ENCODE measurements at regions not wholly inside any gene's neighbourhood (a gene's known extent, or its start where the extent isn't known, plus 50 kb on each side); places are given as distances from the start of the nearest gene placed in this dataset.
"Not testable (repeated sequence)": the region's sequence is repeated elsewhere in the genome, so short reads cannot be mapped to it uniquely, and the experiment has no call there.

DNA sequence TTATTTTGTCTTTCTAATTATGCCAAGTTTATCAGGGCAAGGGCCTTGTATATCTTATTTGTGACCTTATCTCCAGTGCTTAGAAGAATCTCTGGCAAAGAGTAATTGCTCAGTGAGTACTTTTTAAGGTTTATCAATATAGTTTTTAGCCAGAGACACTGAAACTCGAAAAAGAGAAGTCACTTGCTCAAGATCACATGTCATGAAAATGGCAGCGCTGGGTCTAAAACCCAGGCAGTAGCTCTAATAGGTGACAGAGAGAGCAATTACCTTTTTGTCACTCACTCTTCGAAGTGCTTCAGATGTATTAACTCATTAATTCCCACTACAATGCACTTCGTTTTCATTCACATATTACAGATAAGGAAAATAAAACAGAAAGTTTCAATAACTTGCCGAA, 667.5 kb downstream of the DOK5 start:
- no peak for DNase-seq

DNA sequence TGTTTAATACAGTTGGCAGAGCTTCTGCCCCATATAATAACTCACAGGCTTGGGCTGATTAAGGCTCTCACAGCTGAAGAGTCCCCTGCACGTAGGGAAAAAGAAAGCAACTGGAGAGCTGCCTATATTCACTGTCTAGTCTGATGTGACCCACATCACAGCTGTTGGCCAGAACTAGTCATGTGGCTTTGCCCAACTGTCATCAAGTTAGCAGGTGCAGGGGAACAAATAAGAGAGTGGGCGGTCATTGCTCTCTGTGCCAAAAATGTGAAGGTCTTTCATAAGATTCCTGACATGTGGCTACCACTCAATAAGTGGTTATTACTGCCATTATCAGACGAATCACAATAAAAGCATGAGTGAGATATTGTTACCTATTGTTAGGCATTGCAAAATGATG, 665.2 kb downstream of the DOK5 start:
- peak; percentile 88 for DNase-seq

DNA sequence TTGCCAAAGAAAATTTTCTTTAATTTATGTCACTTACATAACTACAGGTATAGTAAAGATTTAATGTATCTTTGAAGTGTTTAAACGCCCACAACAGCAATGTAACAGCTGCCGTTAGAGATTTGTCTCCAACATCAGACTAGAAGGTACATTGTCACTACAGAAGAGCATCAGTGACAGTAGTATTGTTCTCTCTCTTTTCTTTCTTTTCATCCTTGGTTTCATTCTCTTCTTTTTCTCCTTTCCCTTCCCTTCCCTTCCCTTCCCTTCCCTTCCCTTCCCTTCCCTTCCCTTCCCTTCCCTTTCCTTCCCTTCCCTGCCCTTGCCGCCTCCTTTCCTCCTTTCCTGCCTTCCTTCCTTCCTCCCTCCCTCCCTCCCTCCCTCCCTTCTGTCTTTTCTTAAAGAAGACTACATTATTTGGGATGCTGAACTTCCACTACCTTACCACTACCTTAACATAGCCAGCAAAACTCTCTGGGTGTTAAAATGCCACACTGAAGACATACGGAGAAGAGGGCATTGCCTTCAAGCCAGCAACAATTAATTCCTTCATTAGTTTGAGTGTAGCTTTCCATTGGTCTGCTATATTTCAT, 663.9 kb downstream of the DOK5 start:
- DNase-seq, result no peak

DNA sequence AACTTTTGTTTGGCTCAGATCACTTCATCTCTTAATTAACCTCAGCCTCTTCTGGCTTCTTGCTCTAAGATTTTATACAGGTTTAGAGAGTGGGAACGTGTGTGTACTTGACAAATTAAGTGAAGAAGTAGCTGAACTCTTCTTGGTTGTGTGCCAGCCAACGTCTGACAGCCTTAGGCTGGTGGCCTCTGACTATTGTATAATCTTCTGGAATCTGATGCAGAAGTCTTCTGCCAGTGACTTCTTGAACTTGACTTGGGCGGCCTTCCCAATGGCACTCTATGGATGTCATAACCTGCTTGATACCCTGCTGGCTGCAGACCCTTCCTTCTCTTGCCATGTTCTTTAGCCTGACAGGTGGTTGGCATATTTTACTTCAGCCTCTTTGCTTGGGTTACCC, 660.5 kb downstream of the DOK5 start:
- DNase-seq, result no peak

DNA sequence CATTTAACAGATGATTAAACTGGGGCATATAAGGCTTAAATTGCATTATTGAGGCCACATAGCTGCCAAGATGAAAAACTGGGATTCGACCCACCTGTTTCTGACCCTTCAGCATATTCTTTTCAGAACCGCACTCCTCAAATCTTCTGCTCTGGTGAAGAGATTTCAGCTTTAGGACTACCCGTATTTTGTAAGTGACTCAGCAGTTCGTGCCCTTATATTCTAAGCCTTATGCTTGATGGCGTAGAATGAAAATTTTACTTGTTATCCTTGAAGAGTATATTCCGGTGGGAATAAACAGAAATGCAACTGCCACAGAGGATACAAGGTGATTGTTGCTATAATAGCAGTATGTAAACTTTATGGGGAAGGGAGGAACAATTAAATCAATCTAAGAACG, 657.1 kb downstream of the DOK5 start:
- no peak for DNase-seq

DNA sequence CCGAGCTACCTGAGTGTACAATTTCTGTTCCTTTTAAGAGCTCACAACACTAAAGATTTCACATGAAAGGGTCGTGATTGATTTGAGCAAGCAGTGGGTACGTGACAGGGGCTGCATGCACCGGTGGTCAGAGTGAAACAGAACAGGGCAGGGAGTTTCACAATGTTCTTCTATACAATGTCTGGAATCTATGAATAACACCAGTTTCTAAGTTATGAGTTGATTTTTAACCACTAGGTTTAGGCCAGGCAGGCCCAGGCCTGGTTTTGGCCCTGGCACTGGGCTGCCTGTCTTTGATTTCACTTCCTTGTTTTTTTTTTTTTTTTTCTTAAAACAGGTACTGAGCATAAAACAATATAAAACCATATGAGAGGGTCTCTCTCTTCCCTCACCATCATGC, 642.2 kb downstream of the DOK5 start:
- not testable (repeated sequence) for DNase-seq

DNA sequence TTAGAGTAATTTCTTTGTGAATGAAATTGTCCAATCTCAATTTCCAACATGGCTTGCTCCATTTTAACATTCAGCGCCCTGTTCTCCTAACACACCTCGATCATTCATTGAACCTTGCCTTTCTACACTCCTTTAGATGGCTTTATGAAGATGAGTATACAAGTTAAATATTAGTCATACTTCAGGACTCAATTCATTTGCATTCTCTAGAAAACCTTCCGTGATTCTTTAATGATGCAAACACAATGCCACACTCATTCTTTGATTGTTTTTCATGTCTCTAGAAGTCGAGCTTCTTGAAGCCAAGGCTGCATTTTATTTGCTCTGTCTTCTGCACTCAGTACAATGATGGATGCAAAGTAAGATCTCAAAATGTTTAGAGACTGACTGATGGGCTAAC, 641.2 kb downstream of the DOK5 start:
- no peak for DNase-seq

DNA sequence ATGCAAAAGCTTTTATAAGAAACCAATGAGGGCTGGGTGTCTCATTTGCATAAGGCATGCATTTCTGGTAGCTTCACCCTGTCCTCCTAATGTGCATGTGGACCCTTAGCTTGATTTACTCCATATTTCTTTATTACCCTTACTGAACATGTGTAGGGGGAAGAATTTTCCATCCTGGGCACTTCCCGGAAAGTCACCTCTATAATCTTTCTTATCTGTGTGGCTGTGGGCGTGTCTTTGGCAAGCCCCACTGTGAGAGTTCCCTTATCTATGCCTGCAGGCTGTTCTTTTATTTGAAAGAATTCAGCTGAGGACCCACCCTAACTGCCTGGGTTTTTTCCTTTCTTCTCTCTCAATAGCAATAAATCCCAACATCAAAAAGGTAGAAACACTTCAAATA, 627.8 kb downstream of the DOK5 start:
- DNase-seq, result no peak

DNA sequence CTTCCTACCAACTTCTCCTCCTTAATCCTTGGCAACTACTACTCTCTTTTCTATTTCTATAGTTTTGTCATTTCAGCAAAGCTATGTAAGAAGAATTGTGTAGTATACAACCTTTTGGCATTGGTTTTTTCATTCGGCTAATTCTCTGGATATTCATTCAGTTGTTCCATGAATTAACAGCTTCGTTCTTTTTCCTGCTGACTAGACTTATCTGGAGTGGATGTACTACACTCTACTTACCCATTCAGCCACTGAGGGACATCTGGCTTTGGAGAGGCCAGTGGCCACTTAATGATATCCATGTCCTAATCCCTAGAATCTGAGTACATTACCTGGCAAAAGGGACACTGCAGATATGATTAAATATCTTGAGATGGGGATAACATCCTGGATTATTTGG, 623.9 kb downstream of the DOK5 start:
- DNase-seq, result no peak

DNA sequence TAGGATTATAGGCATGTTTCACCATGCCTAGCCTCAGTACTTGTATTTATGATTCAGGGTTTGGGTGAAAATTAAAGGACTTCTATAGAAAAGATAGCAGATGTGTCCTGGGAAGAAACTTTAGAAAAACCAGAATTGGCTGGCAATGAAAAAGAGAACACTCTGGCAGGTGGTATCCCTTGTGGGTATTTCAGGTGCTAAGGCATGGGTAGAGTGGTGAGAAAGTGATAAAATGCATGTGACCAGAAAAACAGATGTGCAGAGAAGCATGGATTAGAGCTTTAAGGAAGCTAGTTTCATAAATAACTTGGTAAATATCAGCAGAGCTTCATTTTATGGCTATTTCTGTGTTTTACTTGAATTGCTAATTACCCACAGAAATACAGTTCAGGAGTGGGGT, 622.2 kb downstream of the DOK5 start:
- DNase-seq, result no peak

DNA sequence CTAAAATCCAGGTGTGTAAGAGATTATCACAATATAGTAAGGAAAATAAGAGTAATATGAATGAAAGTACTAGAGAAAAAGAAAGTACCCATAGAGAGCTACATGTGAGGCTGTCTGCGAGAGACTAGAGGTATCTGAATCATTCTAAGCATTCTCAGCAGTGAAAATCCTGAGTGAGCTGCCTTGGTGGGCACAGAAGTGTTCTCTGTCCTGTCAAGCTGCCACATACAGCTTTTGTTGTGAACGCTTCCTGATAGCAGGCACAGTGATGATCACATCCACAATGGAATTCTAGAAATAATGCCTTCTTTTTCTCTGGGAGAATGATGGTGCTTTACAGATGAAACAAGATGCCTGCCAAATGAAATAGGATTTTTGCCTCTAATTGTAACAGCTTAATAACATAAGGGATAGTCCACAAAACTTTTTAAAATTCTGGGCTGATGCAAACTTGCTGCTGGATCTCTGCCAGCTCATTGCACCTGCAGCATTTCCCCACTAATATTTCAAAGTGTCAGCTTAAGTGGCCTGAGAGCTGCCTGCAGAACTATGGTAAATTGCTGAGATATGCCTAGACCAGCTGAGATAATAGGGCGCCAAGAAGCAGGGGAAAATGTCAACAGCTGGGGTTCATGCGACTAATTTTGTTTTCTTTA, 620.5 kb downstream of the DOK5 start:
- DNase-seq, result peak; percentile 65

DNA sequence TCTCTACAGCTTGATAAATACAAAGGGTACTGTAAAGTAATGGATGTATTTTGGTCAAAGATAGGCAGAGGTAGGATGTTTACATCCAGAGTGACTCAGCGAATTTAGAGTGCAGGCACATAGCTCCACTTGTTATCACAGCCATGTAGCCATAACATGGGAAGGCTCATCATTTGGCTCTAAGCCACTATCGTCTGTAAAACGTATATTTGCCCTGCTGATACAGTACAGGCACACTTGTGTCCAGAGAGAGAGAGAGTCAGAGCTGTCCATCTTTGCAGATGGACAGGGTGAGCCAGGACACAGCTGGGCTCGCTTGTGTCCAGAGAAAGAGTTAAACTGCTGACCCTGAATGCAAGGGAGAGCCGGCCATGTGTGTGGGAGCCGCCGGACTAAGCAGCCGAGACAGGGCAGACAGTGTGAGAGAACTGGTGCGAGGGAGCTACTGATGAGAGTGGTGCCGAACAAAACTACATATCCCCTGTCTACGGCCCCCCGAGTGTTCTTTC, 619.0 kb downstream of the DOK5 start:
- no peak for DNase-seq

DNA sequence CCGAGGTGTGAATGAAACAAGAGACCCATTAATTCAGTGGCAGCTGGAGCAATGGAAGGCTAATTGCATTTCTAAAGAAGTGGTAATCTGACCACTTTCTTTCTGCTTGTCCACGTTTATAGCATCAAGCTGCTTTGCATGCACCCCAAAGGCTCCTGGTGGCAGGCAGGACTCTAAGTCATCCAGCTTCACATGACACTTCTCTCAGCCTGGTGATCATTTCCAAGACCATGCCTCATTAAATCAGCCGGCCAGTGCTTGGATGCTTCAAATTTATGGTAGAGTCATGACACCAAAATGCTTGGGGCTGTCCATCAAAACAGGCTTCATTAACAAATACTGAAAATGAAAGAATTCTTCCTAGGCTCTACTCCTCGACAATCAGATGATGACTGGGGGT, 614.9 kb downstream of the DOK5 start:
- no peak for DNase-seq

DNA sequence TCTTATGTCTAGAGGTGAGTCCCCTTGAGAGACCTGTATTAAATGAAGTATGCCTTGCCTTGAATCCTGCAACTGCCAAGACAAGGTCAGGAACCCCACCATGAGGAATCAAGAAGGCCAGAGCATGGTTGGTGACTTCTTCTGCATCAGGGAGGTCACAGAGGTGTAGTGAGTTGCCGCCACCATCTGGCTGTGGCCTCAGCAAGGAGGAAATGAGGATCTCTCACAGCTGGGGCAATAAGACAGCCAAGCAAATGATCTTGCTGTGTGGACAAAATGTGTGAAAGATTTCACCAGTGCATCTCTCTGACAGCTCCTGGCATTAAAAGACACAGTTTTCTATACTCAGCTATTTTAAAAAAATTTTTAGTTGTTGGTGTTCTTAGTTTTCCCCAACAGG, 611.0 kb downstream of the DOK5 start:
- no peak for DNase-seq

DNA sequence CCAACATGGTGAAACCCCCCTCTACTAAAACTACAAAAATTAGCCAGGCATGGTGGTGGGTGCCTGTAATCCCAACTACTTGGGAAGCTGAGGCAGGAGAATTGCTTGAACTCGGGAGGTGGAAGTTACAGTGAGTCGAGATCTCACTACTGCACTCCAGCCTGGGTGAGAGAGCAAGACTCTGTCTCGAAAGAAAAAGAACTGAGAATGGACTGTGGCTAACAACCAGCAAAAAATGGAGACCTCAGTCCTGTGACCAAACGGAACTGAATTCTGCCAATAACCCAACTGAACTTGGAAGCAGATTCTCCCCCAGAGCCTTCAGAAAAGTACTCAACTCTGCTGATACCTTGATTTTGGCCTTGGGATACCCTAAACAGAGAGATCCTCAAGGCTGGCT, 604.5 kb downstream of the DOK5 start:
- DNase-seq, result no peak

DNA sequence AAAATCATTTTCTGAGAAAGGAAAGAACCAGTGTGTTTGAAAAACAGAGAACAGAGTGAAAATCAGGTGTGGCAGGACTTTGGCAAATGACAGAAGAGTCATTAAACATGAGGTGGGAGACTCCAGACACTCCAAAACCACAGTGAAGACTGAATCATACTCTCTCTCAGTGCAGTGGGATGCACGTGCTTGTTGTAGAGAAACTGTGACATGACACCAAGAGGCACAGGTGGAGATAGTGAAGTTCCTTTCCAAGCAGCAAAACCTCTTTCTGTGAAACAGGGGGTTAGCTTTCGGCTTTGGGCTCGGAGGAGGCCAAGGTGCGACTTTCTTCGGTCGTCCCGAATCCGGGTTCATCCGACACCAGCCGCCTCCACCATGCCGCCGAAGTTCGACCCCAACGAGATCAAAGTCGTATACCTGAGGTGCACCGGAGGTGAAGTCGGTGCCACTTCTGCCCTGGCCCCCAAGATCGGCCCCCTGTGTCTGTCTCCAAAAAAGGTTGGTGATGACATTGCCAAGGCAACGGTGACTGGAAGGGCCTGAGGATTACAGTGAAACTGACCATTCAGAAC, 599.0 kb downstream of the DOK5 start:
- DNase-seq, result not testable (repeated sequence)

DNA sequence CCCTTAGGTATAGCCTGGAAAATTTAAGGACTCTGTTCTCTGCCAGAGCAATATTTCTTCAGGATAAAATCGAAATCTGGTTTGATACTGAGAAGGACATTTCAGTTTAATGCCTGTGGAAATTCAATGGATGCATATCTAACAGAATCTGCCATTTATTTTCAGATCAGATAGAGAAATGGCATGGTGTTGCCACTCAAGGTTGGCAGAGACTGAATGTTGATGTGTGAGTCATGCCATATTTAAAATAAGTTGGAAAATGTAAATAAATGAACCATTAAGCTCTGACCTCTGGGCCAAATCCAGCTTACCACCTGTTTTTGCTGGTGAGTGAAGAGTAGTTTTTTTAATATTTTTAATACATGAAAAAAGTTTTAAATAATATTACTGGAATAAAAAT, 594.6 kb downstream of the DOK5 start:
- DNase-seq, result no peak

DNA sequence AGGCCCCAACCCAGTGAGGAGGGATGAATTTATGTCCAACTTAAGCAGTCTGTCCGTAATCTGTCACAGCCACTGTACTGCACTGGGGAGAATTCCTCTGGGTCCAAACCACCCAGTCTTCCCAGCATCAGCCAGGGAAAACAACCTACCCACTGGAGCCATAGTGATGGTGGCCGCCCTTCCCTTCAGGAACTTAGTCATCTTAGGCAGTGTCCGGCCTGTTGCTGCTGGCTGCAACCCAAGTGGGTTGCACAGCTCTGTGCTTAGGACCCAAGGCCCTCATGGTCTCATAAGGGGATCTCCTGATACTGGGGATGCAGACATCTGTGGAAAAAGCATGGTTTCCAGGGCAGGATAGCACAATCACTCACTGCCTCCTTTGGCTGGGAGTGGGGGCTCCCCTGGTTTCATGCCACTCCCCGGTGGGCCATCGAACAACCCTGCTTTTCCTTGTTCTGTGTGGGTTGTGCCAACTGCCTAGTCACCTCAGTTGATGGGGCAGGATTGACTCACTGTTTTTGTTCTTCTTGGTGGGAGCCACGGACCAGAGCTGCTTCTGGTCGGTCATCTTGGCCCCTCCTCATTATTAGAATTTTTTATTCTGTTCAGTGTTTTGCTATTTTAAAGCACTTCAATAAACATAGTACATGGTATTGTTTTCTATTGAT, 591.9 kb downstream of the DOK5 start:
- no peak for DNase-seq

DNA sequence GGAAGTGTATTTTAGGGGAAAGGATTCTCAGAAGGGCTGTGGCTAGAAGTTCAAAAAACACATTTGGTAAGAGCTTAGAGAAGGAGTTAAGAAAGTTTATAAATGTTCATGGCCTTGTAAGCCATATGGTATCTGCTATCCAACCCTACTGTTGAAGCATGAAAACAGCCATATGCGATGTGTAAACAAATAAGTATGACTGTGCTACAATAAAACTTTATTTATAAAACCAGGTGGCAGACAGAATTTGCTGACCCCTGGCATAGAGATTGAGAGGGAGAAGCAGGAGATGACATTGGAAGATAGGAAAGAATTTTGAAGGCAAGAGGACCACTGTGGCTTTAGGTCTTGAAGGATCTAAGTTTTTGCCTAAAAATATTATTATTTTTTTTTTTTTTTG, 583.5 kb downstream of the DOK5 start:
- no peak for DNase-seq

DNA sequence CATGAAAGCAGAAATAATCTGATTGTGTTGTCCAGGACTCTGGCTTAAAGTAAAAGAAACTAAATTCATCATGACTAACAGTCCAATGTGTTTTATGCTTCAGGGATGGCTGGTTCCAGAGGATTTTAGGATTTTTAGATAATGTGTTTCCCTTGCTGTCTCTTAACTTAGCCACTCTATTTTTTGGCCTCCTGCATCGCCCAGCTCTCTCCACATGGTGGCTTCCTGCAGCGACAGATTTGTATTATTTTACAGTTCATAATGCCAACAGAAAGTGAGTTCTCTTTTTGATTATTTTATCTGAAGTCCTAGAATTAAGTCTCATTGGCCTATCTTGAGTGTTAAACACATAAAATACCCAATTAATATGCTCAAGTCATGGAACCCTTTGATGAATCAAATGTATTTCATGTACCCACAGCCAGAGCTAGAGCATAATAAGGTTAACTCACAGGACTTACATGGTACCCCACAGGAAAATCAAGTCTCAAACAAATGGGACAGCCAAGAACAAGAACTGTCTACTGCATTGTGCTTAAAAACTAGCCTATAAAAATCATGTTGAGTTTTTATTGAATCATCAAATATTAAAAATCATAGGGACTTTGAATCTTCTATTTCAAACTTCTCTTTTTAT, 582.5 kb downstream of the DOK5 start:
- DNase-seq, result no peak

DNA sequence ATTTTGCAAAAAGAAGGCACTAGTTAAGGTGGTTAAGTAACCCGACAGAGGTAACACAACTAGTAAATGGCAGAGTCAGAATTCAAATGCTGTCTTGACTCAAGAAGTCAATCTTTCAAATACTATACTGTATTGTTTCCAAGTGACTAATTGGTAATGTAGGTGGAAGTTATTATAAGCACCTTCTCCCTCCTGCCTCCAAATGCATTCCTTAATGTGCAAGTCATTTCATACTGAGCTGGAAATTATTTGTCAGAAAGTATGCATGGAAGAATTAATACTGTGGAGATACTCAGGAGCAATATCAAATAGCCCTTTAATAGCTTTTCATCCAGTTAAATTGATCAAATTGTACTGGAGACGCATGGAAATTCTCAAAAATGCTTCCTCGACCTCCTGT, 579.1 kb downstream of the DOK5 start:
- no peak for DNase-seq

DNA sequence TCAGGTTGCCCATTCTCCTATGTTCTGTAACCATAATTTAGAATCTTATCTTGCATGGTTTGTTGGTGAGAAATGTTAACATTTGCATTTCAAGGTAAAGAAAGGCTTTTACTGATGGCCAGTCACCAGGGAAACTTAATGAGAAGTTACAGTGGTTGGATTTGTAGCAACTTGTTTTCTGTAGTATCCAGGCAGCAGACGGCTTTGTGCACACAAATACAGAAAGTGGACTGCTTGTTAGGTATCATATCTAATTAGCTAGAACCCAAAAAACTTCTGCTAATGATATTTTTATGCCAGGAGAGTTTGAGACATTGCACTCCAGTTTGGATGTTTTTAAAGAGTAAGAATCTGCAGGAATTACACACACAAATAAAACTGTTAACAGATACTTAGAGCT, 578.0 kb downstream of the DOK5 start:
- DNase-seq, result no peak

DNA sequence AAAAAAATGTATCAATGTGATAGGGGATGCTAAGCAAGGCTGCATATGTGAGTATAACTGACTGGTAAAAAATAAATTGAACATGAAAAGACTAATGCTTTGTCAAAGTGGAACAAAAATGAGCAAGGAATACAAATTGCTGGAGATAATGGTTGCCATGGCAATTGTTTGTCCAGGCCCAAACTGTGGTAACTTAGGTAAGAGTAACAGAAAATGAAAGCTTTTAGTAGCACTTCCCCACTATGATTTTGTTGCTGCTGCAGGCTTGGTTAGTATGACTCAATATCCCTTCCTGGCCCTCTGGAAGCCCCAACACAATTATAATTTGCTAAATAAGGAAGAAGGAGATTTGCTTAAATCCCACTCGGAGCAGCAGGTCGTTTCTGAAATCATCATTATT, 577.1 kb downstream of the DOK5 start:
- no peak for DNase-seq

DNA sequence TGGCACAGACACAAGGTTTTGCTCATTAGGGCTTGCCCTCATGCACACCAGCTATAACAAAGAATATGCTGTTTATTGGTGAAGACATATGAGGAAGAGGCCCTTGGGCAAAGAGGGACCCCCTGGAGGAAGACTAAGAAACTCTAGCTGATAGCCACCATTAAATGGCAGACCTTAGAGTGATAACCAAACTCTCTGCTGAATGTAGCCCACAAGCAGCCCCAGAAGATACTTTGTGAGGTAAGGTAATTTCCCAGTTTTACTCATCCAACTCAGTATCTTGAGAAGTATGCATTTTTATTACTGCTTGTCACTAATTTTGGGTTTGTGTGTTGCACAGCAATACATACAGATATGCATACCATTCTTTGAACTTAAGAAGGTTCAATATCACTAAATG, 563.3 kb downstream of the DOK5 start:
- DNase-seq, result no peak

Data from NCI-H1105 (cell line).